Stomach (tissue), 4 donors: ENCODE measurements at regions not wholly inside any gene's neighbourhood (a gene's known extent, or its start where the extent isn't known, plus 50 kb on each side); places are given as distances from the start of the nearest gene placed in this dataset.

Experiments
- CTCF ChIP-seq, 7 experiments: fragments of 450-650 bp in 4 of 7; fragments of 200-600 bp in 3 of 7; sonication (generic) in 3 of 7; IDR thresholded peaks; one replicate each; pipeline ENCODE4 v1.5.1; 2016 to 2019; ENCODE audit warnings: antibody characterized with exemption in 7 of 7, control low read depth in 2 of 7, mild to moderate bottlenecking in 1 of 7
- POLR2A ChIP-seq, 4 donors: fragments of 450-650 bp; IDR thresholded peaks; one replicate each; pipeline ENCODE4 v1.6.1; 2016; ENCODE audit warnings: antibody characterized with exemption in 4 of 4, control low read depth in 2 of 4, mild to moderate bottlenecking in 1 of 4, moderate library complexity in 1 of 4
- POLR2AphosphoS5 ChIP-seq, 3 donors: sonication (generic); formaldehyde crosslinking; IDR thresholded peaks; one replicate each; pipeline ENCODE4 v1.6.1; 2016; ENCODE audit warnings: antibody characterized with exemption in 3 of 3

- TF ChIP-seq CTCF (IDR thresholded peaks at IDR 0.05) (no peak), POLR2A (IDR thresholded peaks at IDR 0.05) (no peak), POLR2AphosphoS5 (IDR thresholded peaks at IDR 0.05) (no peak)
Measured at GRCh38 chr2:224099861-224100643, 61.0 kb upstream of the SERPINE2 start.
